Epidermal melanocyte (primary cell): ENCODE measurements at regions not wholly inside any gene's neighbourhood (a gene's known extent, or its start where the extent isn't known, plus 50 kb on each side); places are given as distances from the start of the nearest gene placed in this dataset.
A peak's percentile ranks its signal among the peaks of the same experiment; 100 is the strongest.

Source experiments
- DNase-seq: peaks from one replicate; pipeline ENCODE4 v3.0.0; 2011; ENCODE audit warnings: low spot score; ENCODE audit not compliant: insufficient read length

DNA sequence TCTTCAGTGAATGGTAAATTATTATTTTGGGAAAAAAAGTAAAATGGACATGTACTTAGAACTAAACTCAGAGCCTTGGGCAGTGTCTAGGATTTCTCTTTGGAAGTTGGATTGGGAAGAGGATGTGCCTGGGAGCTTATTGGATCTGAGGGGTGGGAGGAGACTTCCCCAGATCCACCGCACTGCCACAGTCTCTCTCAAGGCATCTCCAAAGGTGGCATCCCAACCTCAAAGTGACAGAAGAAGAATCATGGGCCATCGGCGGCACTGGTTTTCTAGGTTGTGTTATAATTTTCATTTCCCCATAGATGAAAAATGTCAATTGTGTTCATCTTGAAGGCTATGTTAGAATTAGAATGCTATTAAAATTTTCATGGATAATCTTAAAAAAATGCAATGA is 66.8 kb upstream of the CD93 start:
- no peak for DNase-seq

DNA sequence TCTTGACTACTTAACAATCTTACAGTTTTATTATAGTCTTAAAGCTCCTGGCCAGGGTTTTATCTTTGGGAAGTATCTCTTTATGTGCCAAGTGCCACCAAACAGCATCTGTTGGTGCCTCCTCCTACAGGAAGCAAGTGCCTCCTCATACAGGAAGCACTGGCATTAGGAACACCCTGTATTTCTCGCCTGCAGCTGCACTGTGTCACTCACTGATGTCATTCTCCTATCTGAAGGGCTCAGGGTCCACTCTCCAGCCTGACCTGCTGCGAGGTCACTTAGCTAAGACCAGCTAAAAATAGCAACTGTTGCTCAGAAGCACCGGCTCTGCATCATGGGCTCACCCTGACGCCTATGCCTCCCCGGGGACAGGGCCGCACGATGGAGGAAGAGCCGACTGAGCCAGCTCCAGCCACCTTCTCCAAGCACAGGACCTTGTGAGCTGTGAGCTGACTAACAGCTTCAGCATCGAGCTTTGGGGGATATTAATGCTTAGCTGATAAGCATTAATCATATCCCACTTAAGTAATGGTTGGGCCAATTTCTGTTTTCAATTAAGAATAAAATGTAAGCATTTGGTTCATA is 66.3 kb upstream of the CD93 start:
- no peak for DNase-seq

DNA sequence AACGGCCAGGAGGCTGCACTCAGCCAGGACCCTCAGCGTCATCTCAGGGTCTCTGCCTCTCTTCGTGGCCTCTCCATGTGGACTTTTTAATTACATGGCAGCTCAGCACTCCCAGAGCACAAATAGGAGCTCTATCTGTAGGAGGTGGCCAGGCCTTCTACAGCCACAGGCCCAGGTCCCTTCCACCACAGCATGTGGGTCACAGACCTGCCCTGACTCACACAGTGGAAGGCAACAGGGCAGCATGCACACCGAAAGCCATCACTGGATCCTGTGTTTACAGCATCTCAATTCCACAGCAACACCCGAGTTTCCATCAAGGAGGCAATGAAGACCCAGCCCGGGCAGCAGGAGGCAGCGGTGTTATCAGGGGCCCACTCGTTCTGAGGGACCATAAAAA is 65.8 kb upstream of the CD93 start:
- no peak for DNase-seq

DNA sequence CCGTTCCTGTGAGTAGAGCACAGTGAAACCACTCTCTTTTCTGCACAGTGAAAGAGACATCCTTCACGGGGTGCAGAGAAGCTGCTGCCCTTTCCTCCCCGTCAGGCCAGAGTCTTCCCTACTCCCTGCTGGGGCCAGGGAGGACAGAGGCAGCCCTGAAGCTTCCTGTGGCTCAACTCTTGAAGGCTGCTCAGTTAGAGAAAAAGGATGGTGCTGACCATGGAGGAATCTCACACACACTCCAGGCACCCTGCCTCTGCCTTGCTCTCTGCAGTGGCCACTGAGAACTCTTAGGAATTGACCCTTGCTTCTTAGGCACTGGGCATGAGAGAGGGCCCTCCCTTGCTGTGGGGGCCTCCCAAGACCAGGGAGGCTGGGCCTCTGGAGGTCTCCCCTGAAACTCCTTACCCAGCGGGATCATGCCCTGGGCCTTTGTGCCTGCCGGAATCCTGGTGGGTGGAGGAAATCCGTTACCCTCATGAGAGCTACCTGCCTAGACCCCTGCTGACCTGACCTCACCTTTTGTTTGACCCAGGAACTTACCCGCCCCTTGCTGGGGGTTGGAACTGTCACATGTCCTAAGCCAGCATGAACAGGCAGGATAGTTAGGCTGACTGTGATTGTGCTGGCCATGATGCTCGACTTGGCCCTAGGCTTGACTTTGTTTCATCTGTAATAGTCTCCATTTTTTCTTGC is 65.0 kb upstream of the CD93 start:
- no peak for DNase-seq

DNA sequence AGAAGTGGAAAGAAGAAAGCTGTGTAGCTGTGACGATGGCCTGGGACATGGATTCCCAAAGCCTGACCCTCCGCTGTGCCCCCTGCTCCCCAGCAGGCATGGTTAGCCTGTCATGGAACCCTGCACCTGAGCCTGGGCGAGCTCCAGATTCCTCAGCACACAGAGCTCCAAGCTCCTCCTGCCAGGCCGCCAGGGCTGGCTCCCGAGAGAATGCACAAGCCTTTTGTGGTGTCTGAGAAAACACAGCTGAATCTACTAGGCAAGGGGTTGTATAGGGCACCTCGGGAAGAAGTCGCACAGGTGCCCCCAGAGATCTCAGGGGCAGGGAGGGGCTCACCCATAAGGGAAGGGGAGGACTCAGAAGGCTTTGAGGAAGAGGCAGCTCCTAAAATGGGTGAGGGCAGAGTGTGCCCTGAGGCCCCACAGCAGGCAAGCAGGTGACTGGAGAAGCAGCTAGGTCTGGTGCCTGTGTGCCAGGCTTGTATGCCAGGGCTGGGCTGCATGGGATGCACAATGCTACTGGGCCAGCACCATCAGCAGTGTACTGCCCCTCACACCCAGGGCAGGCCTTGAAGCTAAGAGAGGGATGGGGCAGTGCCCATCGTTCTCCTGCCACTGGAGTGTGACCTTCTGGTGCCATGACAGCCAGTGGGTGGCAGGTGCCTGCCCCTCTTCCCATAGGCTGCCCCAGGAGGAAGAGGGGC is 64.3 kb upstream of the CD93 start:
- no peak for DNase-seq

DNA sequence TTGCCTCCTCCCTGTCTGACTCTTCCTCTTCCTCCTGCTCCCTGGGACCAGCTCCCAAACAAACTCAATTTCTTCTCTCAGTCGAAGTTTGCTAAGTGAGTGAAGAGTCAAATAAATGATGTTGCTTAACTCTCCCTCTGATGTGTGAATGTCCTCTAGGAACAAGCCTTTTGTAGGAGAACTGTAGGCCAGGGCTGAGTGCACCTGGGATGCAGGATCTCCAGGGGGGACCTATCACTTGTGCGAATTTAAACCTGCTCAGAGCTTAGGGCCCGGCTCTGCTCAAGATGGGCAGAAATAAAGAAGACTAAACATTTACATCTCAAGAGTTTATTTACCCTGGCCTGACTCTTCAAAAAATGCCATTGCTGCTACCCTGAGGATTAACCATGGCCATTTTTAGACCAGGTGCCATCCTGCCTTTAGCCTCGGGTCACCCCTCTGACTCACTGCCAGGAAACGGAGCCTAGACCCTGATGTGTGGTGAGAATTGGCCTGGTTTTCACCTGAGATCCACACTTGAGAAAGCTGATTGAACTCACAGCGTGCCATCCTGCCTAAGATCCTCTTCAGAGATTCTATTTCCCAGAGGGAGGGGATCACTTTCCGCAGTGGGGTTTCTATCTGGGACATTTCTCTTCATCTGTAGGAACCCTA is 63.6 kb upstream of the CD93 start:
- DNase-seq: no peak

DNA sequence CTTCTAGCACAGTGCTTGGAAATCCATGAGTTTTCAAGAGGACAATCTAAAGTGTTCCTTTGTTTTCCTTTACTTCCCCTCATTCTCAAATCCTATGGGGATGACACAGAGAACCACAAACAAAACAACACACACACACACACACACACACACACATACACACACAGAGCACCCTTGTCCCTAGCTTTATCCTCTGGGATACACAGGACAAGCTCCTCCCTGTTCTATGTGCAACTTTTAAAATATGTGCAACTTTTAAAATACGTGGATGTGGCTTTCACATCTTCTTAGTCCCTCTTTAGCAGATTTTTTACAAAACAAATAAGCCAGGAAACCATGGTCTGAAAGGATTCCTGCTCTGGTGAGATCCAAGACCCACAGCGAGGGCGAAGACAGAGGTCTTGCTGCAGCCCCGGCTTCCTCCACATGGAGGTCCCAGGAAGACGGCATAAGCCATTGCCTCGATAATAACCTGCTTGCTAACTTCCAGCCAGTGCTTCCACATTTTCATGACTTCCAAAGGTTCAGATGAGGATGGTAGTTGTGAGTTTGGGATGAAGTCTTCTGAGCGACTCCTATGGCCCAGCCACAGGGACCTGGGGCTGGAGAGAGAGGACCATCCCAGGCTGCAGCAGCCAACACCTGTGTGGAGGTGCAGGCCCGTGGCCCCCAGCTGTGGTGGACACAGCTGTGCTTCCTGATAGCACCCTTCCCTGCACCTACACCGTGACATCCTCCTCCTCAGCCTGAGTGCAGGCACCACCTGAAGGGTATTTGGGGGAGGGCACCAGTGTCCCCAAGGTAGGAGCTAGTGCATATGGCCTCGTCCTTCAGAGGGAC is 62.8 kb upstream of the CD93 start:
- no peak for DNase-seq

DNA sequence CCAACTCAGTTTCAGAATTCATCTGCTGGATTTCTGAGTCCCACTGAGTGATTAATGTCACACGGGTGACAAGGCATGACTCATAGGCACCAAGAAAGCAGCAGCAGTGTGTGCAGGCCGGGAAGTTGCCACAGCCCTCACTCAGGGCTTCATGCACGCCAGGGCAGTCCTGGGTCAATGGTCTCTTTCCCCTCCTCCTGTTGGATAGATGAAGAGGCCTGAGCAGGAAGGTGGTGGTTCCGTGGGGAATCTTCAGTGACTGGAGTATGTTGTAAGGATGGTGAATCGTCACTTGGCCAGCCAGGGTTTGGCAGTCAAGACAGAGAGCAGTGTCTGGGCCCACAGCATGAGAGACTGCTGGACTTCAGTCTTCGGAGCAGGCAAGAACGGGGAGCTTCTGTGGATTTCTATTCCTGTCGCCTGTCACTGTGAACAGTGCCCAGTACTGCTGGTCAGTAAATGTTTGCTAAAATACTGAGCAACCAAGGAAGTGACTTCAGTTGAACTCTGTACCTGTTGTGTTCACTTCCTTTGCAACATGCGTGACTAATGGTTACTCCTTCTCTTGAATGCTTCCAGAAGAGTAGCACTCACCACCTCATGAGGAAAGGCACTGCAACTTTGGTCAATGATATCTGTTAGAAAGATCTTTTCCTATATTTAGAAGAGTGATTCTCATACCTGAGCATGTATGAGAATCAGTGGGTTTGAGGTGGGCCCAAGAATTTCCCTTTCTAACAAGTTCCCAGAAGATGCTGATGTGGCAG is 62.0 kb upstream of the CD93 start:
- DNase-seq: no peak

DNA sequence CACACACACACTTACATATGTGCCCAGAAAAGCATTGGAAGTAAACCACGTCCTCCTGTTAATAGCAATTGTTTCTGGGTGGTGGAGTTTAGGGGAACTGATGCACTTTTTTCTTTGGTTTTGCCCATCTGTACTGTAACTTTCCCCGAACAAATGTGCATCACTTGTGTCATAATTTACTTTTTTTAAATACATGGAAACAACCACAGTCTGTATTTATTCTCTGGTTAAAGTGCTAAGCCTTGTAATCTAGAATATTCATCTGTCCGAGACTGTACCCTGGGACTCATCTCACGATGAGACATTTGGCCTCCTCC is 61.5 kb upstream of the CD93 start:
- DNase-seq: no peak

DNA sequence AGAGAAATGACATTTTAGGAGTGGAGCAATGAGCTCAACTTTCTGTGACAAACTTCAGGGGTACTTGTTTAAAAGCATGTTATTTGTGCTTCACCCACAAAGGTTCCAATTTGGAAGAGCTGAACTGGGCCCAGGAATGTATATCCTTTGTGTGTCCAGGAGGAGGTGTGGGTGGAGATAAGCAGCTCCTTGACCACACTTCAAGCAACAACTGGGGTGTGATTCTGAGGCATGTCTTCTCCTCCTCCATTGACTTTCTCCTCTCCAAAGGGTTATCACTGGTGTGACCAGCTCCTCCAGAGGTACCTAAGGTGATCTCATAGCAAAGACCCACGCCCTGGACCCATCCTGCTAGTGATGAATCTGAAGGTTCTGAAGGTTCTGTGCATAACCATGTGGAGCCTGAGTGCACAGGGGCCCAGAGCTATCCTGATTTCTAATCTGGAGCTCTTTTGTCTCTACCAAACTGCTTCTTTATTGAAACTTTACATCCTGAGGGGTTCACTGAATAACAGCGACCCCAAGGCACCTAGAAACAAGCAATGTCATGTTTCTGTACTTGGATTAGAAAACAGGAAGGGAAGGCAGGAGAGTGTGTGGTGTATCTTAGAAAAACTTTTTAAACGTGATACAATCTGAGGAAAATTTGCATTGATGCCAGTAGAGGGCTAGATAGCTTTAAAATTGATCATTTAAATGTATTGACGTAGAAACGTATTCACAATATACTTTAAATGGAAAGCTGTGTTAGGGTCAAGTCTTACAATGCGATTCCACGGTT is 60.9 kb upstream of the CD93 start:
- DNase-seq: no peak

DNA sequence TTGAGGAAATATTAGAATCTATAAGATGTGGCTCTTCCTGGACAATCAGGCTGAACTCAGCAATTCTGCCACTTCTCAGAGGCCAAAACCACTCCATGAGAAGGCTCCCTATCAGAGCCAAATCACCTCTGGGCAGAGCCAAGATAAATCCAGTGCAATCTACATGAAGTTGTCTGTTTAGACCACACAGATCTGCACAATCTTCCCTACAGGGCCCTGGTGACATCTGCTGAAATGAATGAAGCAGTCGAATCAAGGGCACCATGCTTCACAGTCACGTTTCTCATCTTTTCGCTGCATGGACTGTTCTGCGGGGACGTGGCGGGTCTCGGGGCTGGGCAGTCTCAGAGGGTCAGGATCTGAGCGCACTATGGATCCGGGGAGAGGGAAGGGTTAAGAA is 60.1 kb upstream of the CD93 start:
- DNase-seq: no peak

DNA sequence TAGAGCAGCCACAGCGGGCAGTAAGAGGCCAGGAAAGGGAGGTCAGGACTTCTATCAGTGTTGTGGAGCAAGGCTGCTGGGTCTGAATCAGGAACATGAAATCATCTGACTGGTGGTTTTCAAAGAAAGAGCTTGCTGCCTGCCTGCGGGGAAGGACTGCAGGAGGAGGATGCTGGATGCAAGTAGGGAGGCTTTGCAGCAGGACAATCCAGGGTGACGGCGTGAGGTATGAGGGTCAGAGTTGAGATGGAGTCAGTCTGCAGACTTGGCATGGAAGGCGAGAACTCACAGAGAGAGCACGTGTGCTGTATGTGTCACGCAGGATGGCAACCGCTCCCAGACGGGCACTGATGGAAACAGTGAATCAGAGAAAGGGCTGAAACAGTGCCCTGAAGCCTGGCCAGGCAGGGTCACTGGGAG is 59.2 kb upstream of the CD93 start:
- DNase-seq: peak; percentile 37

DNA sequence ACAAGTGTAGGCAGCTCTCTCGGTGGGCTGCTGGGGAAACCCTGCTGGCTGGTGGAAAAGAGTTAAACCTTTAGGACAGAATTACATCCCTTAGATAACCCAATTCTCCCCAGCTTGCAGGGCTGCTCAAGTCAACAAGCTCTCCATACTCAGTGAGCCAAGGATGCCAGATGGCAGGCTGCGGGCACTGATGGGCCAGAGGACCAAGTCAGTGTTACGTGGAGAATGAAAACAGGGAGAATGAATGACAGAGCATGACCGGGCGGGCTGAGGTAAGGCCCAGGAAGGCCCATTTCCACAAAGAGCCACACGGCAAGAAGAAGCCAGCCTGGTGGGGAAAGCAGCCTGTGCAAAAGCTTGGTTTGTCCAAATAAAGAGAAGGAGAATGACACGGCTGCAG is 58.7 kb upstream of the CD93 start:
- no peak for DNase-seq

DNA sequence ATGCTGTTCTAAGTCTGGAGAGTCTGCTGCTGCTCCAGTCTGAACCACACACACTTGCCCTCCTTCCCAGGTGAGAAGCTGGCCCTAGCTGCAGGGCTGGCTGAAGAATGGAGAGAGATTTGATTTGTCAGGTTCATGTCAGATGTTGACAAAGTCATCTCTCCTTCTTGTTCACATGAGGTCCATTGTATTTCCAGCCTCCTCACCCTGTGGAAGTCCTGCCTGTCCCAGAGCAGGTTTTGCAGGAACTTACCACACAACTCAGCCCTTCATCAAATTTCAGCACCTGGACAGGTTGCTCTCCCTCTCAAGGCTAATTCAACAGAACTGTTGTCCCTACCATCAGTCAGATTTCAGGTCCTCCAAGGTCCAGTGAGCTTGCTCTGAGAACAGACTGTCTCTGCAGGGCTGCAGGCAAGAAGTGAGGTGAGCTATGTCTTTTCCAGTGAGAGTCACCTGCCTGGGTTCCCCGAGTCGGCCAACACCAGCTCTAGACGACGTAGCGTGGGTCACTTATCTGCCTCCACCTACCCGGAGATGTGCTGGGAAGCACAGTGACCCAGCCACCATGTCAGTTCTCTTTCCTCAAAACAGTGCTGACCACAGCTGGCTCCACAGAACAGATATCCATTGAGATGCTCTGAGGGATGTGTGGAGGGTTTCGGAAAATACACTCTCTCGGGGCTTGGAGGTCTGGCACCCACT is 58.0 kb upstream of the CD93 start:
- no peak for DNase-seq

DNA sequence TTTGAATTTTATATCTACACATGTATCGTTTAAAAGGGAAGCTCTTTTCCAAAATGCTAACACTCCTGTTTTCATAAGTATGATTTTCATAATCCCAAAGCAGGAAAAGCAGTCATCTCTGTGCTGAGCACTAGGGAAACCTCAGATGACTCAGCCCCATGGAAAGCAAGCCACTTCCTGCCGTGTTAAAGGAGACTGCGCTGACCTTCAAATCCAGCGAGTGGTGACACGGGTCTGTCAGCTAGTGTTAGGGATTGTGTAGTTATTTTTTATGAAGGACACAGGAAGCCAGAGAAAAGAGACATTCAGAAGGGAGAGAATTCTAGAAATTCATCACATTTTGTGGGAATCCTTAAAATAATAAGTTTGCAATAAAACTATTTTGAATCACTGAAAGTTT is 57.0 kb upstream of the CD93 start:
- peak; percentile 59 for DNase-seq

DNA sequence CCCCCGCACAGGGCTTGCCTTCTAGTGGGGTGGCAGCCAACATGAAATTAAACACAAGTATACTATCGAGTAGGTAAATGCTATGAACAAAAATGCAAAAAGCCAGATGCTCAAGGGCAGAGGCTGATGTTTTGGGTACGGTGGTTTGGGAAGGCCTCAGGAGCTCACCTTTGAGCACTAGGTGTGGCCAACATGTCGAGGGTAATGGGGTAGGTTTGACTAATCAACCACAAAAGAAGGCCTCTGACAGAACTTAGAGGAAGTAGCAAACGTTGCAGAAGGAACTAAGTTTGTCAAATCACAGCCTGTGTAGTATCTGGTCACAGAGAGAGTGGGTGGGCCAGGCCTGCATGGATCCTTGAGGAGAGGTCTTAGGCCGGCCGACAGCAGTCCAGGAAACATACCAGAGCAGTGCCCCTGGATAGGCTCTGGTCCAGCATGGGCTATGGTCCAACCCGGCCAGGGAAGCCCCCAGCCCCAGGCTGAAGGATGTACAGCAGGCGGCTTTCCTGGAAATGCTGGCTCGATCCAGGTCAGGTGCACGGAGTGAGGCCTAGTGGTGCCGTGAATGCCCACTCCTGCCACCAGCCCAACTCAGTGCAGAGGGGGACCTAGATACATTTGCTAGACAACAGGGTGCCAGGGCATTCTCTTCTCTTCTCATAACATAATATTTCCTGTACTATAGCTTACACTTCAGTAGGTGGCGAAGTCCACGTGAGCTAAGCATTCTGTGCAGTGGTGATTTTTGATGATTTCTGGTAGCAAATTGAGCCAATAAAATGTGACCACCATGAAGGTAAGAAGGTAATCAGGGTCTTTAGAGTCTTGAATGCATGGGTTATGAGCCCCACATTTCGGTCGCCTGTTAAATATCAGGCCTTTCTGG is 56.3 kb upstream of the CD93 start:
- no peak for DNase-seq

DNA sequence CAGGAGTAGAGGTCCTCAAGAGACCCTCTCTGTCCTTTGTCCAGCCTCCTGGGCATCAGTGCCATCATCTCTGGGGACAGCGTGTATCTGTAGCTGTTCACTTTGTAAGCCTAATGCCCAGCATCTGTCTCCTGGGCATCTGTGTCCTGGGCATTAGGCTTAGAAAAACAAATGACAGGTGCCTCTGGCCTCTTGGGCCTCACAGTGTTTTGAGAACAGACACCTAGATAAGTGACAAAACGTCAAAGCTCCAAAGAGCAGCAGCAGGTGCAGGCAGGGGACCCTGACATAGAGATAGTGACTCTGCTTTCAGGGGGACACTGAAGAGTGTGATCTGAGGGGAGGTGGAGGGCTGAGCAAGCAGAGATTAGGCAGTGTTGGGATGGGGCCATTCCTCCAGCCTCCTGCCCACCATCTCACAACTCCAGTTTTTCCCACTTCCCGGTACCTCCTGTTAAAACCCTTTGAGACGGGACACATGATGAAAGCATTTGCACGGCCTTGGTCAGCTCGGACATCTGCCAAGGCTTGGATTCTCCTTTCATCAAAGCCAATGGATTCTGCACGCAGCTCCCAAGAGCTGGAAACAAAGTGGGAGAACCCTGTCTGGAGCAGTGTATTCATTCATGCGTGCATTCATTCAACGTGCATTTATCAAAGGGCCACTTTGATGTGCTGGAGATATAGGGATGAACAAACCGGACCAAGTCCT is 55.5 kb upstream of the CD93 start:
- DNase-seq: no peak

DNA sequence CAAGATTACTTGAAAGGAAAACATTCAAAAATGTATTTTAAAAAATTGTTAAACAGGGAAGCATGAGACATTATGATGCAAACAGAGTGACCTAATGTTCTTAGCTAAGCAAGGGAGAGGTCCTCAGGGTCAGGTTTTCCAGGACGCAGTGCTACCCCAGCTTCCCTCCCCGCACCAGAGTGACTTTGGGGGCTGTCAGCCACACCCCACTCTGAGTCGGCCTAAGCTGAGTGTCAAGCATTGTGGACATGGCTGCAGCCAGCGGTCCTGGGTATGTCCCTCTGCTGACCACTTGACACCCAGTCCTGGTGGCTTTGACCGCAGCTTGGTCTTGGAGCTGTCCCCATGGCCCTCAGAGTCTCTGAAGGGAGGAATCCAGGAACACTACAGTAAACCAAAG is 54.9 kb upstream of the CD93 start:
- DNase-seq: no peak
